Cardiac fibroblast (primary cell): ENCODE measurements at regions not wholly inside any gene's neighbourhood (a gene's known extent, or its start where the extent isn't known, plus 50 kb on each side); places are given as distances from the start of the nearest gene placed in this dataset.

ENCODE experiments used
- DNase-seq, 2 donors: peaks; one replicate each; pipeline versions ENCODE4 v3.0.0 to v3.0.0-alpha.2; 2010; ENCODE audit warnings: low read depth in 2 of 2
- H3K4me3 ChIP-seq, 2 donors: replicated peaks in 1 of 2; 1 replicate in 1 of 2; 2 replicates in 1 of 2; pipeline ENCODE4 v1.5.1; 2011; ENCODE audit warnings: low read depth in 2 of 2, low read length in 2 of 2, mild to moderate bottlenecking in 2 of 2, moderate library complexity in 1 of 2
- CTCF ChIP-seq: IDR thresholded peaks from one replicate; pipeline ENCODE4 v1.5.1; 2011; ENCODE audit warnings: low read depth, mild to moderate bottlenecking, low read length, inconsistent platforms

DNA sequence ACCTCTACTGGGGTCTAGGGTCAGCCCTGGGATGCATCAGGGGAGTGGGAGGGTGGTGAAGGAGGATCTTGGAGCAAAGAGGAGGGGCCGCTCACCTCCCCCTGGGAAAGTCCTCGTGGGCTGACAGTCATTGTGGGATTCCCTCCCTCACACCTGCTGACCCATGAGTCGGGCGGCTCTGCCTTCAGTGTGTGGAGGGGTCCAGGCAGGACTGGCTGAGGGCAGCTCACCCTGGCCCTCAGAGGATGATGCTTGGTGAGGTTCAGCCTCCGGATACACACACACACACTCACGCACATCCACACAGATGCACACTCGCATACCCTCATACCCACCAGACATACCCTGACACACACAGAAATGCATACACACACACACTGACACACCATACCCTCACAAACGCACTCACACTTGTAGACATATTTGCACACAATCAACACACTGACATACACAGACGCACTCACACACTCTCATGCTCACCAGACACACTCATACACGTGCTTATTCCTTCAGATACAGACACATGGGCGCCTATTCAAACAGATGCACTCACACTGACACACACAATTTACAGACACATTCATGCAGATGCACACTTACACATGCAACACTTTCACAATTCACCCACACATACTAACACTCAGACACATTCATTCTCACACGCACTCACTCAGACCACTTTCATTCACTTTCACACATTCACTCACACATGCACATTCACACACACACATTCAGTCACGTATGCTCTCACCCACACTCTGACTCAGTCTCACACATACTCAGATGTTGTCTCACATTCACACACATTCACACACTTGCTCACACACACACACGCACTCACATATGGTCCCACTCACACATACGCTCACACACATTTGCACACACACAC is 105.1 kb upstream of the RPL38 start:
- no peak for DNase-seq
- no peak for TF ChIP-seq CTCF

DNA sequence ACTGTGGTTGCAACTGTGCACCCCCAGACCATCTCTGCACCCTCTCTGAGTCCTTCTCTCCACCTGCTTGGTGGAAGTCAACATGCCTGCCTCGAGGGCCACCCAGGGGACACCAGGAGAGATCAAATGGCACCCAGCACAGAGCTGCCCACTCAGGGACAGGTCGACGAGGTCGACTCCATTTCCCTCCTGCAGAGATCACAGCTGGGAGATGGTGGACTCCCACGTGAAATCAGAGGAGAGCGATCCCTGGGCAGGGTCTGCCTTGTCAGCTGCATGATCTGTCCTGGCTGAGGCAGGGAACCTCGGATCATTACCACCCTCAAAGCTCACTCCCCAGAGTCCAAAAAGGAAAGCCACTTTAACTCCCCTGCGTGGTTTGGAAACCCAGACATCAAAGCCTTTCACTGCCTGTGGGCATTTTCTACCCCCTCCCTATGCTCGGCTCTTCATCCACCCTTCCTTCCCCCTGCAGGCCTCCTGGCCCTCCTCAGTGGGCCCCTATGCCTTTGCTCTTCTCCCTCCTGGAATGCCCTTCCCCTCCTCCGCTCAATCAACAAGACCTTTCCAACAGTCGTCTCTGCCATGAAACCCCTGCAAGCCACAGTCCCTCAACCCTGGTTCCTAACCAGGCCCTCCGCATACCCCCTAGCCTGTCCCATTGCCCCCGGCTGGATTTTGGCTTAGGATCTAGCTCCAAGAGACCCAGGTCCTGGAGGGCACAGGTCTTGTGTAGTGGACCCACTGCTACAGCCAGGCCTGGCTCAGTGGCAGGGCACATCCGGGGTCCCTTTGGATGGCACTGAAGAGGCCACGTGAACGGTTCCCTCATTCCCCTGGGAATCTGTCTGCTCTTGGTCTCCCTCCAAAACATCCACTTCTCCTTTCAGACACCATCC is 103.8 kb upstream of the RPL38 start:
- no peak overlapping the region for H3K4me3 ChIP-seq
- no peak for DNase-seq
- TF ChIP-seq CTCF = no peak

More for the DNA sequence above, 105.1 kb upstream of the RPL38 start:
- H3K4me3 ChIP-seq = no peak overlapping the region

DNA sequence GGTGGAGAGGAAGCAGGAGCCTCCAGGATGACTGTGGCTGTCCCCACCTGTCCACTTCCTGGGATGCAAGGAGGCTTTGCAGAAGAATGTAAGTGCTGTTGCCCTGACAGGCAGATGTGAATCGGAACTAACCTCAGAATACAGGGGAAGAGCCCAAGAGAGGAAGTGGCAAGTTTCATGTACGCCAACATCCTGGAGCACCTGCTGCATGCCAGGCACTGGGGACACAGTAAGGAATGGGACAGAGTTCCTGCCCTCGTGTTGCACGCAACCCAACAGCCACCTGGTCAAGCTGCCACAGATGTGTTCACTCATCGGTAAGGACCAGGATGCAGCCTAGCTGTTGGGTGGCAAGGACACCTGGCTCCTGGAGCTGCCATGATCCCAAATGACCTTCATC is 98.6 kb upstream of the RPL38 start:
- no peak for DNase-seq
- H3K4me3 ChIP-seq = no peak overlapping the region
- no peak for TF ChIP-seq CTCF

GRCh38 chr17:74107107-74107506 is 96.4 kb upstream of the RPL38 start:
- no peak for TF ChIP-seq CTCF
- H3K4me3 ChIP-seq = no peak overlapping the region
- no peak for DNase-seq

GRCh38 chr17:74108126-74108705 is 95.3 kb upstream of the RPL38 start:
- no peak for DNase-seq
- H3K4me3 ChIP-seq = no peak overlapping the region
- no peak for TF ChIP-seq CTCF

- TF ChIP-seq CTCF = no peak
- no peak overlapping the region for H3K4me3 ChIP-seq
- no peak for DNase-seq
These were observed 93.0 kb upstream of the RPL38 start for GRCh38 chr17:74110467-74110866.
